HCT116 (cell line): ENCODE measurements at regions not wholly inside any gene's neighbourhood (a gene's known extent, or its start where the extent isn't known, plus 50 kb on each side); places are given as distances from the start of the nearest gene placed in this dataset.

Experiments
- ATAC-seq: fragments of 200-7000 bp; cut with Tn5 transposase; 2 replicates; pipeline ENCODE4 v1.9.1; 2020; ENCODE audit warnings: mild to moderate bottlenecking, moderate library complexity
- BruUV-seq: library from RNA; stranded (reverse); fragments of 400-500 nt; replicated peaks from 2 replicates; lab custom pipeline; 2021; lab: Mats Ljungman, UMichigan
- CTCF ChIA-PET: fragments of 300-600 bp; sonication (Branson Sonifier 250); formaldehyde crosslinking; loops from one replicate; lab custom pipeline; 2021; ENCODE audit warnings: antibody characterized with exemption; lab: Charles Lee
- POLR2A ChIA-PET: fragments of 300-600, 350-600 bp; sonication (Branson Sonifier 250); formaldehyde crosslinking; loops from one replicate; lab custom pipeline; 2021; ENCODE audit warnings: antibody characterized with exemption; lab: Charles Lee
- RAD21 ChIA-PET, 2 experiments: fragments of 300-600 bp; sonication (Branson Sonifier 250); formaldehyde crosslinking; loops; one replicate each; lab custom pipeline; 2023; ENCODE audit warnings: low total read pairs in 2 of 2; ENCODE audit not compliant: uncharacterized antibody in 2 of 2, unreplicated experiment in 2 of 2, low non-redundant PET in 1 of 2; lab: Charles Lee
- DNase-seq: peaks from one replicate; pipeline ENCODE4 v3.0.0-alpha.2; 2010; ENCODE audit warnings: low read depth, low spot score
- H2AFZ ChIP-seq: fragments of 200-600 bp; shearing (Covaris generic), sonication (generic); 2 replicates; pipeline ENCODE4 v1.6.1; 2017; ENCODE audit warnings: low read depth, mixed run types, mixed read lengths, antibody characterized with exemption, low read length; ENCODE audit not compliant: poor library complexity, severe bottlenecking
- H3K27ac ChIP-seq: 2 replicates; pipeline ENCODE4 v1.5.1; 2012; ENCODE audit warnings: low read depth, low read length
- H3K27me3 ChIP-seq: fragments of 200-600 bp; sonication (generic); 2 replicates; pipeline ENCODE4 v1.6.1; 2016; ENCODE audit warnings: mixed run types, low read length, mixed read lengths; ENCODE audit not compliant: insufficient read depth
- H3K36me3 ChIP-seq, 2 experiments: fragments of 200-500 bp in 1 of 2; fragments of 200-600 bp in 1 of 2; sonication (Bioruptor generic) in 1 of 2; sonication (generic) in 1 of 2; 2 replicates each; pipeline versions ENCODE4 v1.5.1 to v1.6.1; 2014 to 2016; ENCODE audit warnings: low read length in 2 of 2, inconsistent platforms in 1 of 2, mixed read lengths in 1 of 2, mixed run types in 1 of 2; ENCODE audit not compliant: insufficient read depth in 2 of 2, control insufficient read depth in 1 of 2
- H3K4me1 ChIP-seq, 2 experiments: fragments of 200-600 bp in 1 of 2; sonication (generic) in 1 of 2; 2 replicates each; pipeline versions ENCODE4 v1.5.1 to v1.6.1; 2012 to 2017; ENCODE audit warnings: low read length in 2 of 2, inconsistent platforms in 1 of 2, mild to moderate bottlenecking in 1 of 2, mixed read lengths in 1 of 2, mixed run types in 1 of 2, moderate library complexity in 1 of 2; ENCODE audit not compliant: insufficient read depth in 2 of 2, control insufficient read depth in 1 of 2
- H3K4me2 ChIP-seq: fragments of 200-600 bp; sonication (generic); 2 replicates; pipeline ENCODE4 v1.6.1; 2017; ENCODE audit warnings: mixed run types, low read length, mixed read lengths
- H3K4me3 ChIP-seq, 2 experiments: fragments of 200-600 bp in 1 of 2; sonication (generic) in 1 of 2; replicated peaks in 1 of 2; 2 replicates each; pipeline ENCODE4 v1.5.1; 2011 to 2016; ENCODE audit warnings: low read length in 2 of 2, control low read depth in 1 of 2, low read depth in 1 of 2, mild to moderate bottlenecking in 1 of 2, mixed read lengths in 1 of 2, mixed run types in 1 of 2
- H3K79me2 ChIP-seq: fragments of 200-600 bp; sonication (generic); 2 replicates; pipeline ENCODE4 v1.6.1; 2017; ENCODE audit warnings: mild to moderate bottlenecking, mixed run types, low read length, moderate library complexity, mixed read lengths; ENCODE audit not compliant: insufficient read depth
- H3K9ac ChIP-seq: fragments of 200-600 bp; sonication (generic); 2 replicates; pipeline ENCODE4 v1.6.1; 2016; ENCODE audit warnings: low read length, mixed read lengths
- H3K9me2 ChIP-seq: fragments of 200-600 bp; sonication (generic), shearing (Covaris generic); 2 replicates; pipeline ENCODE4 v1.6.1; 2017; ENCODE audit warnings: mixed run types, mild to moderate bottlenecking, moderate library complexity; ENCODE audit not compliant: insufficient read depth
- H3K9me3 ChIP-seq, 2 experiments: fragments of 200-500 bp in 1 of 2; fragments of 200-600 bp in 1 of 2; sonication (Bioruptor generic) in 1 of 2; sonication (generic) in 1 of 2; 2 replicates each; pipeline ENCODE4 v1.6.1; 2014 to 2017; ENCODE audit warnings: low read length in 2 of 2, mixed read lengths in 2 of 2, inconsistent platforms in 1 of 2, low read depth in 1 of 2, mild to moderate bottlenecking in 1 of 2, mixed run types in 1 of 2, moderate library complexity in 1 of 2; ENCODE audit not compliant: control insufficient read depth in 1 of 2, insufficient read depth in 1 of 2
- H4K20me1 ChIP-seq: fragments of 200-600 bp; sonication (generic), shearing (Covaris generic); 2 replicates; pipeline ENCODE4 v1.6.1; 2017; ENCODE audit warnings: mixed run types, mild to moderate bottlenecking, moderate library complexity; ENCODE audit not compliant: insufficient read depth
- CBX3 ChIP-seq: IDR thresholded peaks from 2 replicates; pipeline ENCODE4 v1.6.1; 2012; ENCODE audit warnings: low read depth
- ELF1 ChIP-seq: IDR thresholded peaks from 2 replicates; pipeline ENCODE4 v1.6.1; 2012; ENCODE audit warnings: low read depth, borderline replicate concordance
- EZH2 ChIP-seq: fragments of 200-600 bp; sonication (generic); IDR thresholded peaks from 2 replicates; pipeline ENCODE4 v1.6.1; 2017; ENCODE audit warnings: antibody characterized with exemption, mixed run types
- EZH2phosphoT487 ChIP-seq: fragments of 200-600 bp; IDR thresholded peaks from 2 replicates; pipeline ENCODE4 v1.6.1; 2018; ENCODE audit warnings: antibody characterized with exemption, borderline replicate concordance
- FOSL1 ChIP-seq: IDR thresholded peaks from 2 replicates; pipeline ENCODE4 v1.6.1; 2012; ENCODE audit warnings: low read depth
- RAD21 ChIP-seq: IDR thresholded peaks from 2 replicates; pipeline ENCODE4 v1.6.1; 2012; ENCODE audit warnings: low read depth, mild to moderate bottlenecking
- SIN3A ChIP-seq: IDR thresholded peaks from 2 replicates; pipeline ENCODE4 v1.6.1; 2012; ENCODE audit warnings: low read depth
- SRF ChIP-seq: IDR thresholded peaks from 2 replicates; pipeline ENCODE4 v1.6.1; 2012; ENCODE audit warnings: low read depth
- ZNF274 ChIP-seq: fragments of 200-500 bp; sonication (Bioruptor generic); IDR thresholded peaks from 2 replicates; pipeline ENCODE4 v1.6.1; 2014; ENCODE audit warnings: mild to moderate bottlenecking, low read depth, low read length, inconsistent platforms
- intact Hi-C: fragments of 100-400 bp; cut with micrococcal nuclease; formaldehyde crosslinking; loops from 2 replicates; pipeline ENCODE4 v1.10.0; 2022
- TF ChIP-seq, protein P1 (sequence below): IDR thresholded peaks from 2 replicates; pipeline ENCODE4 v1.6.1; 2012
- TF ChIP-seq, protein P2 (sequence below): IDR thresholded peaks from 2 replicates; pipeline ENCODE4 v1.6.1; 2012; ENCODE audit warnings: low read depth
- TF ChIP-seq, protein P3 (sequence below), 3 experiments: fragments of 200-600 bp in 1 of 3; sonication (generic) in 1 of 3; IDR thresholded peaks in 2 of 3; conservative IDR thresholded peaks in 1 of 3; 2 replicates each; pipeline ENCODE4 v1.5.1; 2012 to 2017; ENCODE audit warnings: low read depth in 2 of 3, low read length in 2 of 3, antibody characterized with exemption in 1 of 3, borderline replicate concordance in 1 of 3, control low read depth in 1 of 3, mild to moderate bottlenecking in 1 of 3, mixed read lengths in 1 of 3, mixed run types in 1 of 3, moderate library complexity in 1 of 3; ENCODE audit not compliant: insufficient read depth in 1 of 3

DNA sequence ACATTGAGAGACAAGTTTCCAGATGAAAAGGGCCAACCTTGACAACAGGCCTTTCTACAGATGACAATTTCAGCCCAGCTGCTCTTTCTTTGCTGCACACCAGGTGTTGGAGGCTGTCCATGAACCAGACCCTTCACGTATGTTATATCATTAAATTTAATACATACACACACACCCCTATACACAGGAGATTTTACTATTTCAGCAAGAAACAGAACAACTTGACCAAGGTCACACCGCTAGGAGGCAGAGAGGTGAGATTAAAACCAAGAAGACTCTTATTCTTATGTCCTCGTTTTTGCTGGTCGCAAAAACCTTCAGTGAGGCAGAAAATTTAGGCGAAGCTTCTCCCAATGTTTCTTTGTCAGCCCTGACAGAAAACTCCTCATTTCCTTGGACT is 1585.9 kb downstream of the AACS start:
- ChIA-PET CTCF (no interaction called here), POLR2A (no interaction called here), RAD21 (no interaction called here)
- H3K4me1 ChIP-seq: no peaks in the 10 kb centered on the region
- DNase-seq (no peak), ATAC-seq (no peak)
- no peak overlapping the region for H3K4me3 ChIP-seq
- no peaks in the 10 kb centered on the region for H3K36me3 ChIP-seq
- H3K27me3 ChIP-seq: no peaks in the 10 kb centered on the region
- peaks cover 0 to 7% of the 10 kb centered on the region in 2 experiments; a peak in 1 of 4 replicates for H3K9me3 ChIP-seq
- no peak overlapping the region for H3K27ac ChIP-seq
- H4K20me1 ChIP-seq: no peaks in the 10 kb centered on the region
- TF ChIP-seq FOSL1: no peak
- no peak for TF ChIP-seq SRF
- TF ChIP-seq, protein P1, sequence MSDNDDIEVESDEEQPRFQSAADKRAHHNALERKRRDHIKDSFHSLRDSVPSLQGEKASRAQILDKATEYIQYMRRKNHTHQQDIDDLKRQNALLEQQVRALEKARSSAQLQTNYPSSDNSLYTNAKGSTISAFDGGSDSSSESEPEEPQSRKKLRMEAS: no peak
- TF ChIP-seq, protein P2, sequence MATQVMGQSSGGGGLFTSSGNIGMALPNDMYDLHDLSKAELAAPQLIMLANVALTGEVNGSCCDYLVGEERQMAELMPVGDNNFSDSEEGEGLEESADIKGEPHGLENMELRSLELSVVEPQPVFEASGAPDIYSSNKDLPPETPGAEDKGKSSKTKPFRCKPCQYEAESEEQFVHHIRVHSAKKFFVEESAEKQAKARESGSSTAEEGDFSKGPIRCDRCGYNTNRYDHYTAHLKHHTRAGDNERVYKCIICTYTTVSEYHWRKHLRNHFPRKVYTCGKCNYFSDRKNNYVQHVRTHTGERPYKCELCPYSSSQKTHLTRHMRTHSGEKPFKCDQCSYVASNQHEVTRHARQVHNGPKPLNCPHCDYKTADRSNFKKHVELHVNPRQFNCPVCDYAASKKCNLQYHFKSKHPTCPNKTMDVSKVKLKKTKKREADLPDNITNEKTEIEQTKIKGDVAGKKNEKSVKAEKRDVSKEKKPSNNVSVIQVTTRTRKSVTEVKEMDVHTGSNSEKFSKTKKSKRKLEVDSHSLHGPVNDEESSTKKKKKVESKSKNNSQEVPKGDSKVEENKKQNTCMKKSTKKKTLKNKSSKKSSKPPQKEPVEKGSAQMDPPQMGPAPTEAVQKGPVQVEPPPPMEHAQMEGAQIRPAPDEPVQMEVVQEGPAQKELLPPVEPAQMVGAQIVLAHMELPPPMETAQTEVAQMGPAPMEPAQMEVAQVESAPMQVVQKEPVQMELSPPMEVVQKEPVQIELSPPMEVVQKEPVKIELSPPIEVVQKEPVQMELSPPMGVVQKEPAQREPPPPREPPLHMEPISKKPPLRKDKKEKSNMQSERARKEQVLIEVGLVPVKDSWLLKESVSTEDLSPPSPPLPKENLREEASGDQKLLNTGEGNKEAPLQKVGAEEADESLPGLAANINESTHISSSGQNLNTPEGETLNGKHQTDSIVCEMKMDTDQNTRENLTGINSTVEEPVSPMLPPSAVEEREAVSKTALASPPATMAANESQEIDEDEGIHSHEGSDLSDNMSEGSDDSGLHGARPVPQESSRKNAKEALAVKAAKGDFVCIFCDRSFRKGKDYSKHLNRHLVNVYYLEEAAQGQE: no peak
- no peak for TF ChIP-seq RAD21
- TF ChIP-seq ELF1: no peak
- TF ChIP-seq EZH2: no peak
- TF ChIP-seq CBX3: no peak
- TF ChIP-seq, protein P3, sequence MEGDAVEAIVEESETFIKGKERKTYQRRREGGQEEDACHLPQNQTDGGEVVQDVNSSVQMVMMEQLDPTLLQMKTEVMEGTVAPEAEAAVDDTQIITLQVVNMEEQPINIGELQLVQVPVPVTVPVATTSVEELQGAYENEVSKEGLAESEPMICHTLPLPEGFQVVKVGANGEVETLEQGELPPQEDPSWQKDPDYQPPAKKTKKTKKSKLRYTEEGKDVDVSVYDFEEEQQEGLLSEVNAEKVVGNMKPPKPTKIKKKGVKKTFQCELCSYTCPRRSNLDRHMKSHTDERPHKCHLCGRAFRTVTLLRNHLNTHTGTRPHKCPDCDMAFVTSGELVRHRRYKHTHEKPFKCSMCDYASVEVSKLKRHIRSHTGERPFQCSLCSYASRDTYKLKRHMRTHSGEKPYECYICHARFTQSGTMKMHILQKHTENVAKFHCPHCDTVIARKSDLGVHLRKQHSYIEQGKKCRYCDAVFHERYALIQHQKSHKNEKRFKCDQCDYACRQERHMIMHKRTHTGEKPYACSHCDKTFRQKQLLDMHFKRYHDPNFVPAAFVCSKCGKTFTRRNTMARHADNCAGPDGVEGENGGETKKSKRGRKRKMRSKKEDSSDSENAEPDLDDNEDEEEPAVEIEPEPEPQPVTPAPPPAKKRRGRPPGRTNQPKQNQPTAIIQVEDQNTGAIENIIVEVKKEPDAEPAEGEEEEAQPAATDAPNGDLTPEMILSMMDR (IDR thresholded peaks at IDR 0.05 in 2 of 3, conservative IDR thresholded peaks at IDR 0.05 in 1 of 3; ENCODE audit: borderline replicate concordance in 1 of 3, insufficient read depth in 1 of 3, low read depth in 2 of 3, low read length in 2 of 3): no peak
- TF ChIP-seq SIN3A: no peak
- TF ChIP-seq ZNF274: no peak
- TF ChIP-seq EZH2phosphoT487: no peak
- no peaks in the 10 kb centered on the region for H3K9me2 ChIP-seq
- H3K9ac ChIP-seq: no peak overlapping the region
- H3K79me2 ChIP-seq: no peaks in the 10 kb centered on the region
- no peak overlapping the region for H3K4me2 ChIP-seq
- no TSS peak for BruUV-seq
- H2AFZ ChIP-seq: no peak overlapping the region
- intact Hi-C loops: no loop called here
